ENCODE measurements at regions not wholly inside any gene's neighbourhood (a gene's known extent, or its start where the extent isn't known, plus 50 kb on each side); places are given as distances from the start of the nearest gene placed in this dataset.

DNA sequence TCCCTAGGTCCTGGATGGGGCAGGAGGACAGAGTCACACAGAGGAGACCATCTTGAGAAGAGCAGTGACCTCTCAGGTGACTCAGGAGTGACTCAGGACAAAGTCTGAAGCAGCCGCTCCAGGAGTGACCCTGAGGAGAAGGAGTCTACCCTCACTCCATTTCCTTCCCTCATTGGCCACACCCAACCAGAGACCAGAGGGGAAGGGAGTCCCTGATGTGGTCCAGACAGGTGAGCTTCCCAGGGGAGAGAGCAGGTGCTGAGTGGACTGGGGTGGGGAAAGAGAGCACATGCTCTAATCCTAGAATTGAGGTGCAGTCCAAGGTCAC lies 75.5 kb upstream of the MEDAG start:
- TF ChIP-seq, protein P1, sequence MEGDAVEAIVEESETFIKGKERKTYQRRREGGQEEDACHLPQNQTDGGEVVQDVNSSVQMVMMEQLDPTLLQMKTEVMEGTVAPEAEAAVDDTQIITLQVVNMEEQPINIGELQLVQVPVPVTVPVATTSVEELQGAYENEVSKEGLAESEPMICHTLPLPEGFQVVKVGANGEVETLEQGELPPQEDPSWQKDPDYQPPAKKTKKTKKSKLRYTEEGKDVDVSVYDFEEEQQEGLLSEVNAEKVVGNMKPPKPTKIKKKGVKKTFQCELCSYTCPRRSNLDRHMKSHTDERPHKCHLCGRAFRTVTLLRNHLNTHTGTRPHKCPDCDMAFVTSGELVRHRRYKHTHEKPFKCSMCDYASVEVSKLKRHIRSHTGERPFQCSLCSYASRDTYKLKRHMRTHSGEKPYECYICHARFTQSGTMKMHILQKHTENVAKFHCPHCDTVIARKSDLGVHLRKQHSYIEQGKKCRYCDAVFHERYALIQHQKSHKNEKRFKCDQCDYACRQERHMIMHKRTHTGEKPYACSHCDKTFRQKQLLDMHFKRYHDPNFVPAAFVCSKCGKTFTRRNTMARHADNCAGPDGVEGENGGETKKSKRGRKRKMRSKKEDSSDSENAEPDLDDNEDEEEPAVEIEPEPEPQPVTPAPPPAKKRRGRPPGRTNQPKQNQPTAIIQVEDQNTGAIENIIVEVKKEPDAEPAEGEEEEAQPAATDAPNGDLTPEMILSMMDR (tag by site-specific recombination; IDR thresholded peaks at IDR 0.05) = no peak
- TF ChIP-seq, protein P2, sequence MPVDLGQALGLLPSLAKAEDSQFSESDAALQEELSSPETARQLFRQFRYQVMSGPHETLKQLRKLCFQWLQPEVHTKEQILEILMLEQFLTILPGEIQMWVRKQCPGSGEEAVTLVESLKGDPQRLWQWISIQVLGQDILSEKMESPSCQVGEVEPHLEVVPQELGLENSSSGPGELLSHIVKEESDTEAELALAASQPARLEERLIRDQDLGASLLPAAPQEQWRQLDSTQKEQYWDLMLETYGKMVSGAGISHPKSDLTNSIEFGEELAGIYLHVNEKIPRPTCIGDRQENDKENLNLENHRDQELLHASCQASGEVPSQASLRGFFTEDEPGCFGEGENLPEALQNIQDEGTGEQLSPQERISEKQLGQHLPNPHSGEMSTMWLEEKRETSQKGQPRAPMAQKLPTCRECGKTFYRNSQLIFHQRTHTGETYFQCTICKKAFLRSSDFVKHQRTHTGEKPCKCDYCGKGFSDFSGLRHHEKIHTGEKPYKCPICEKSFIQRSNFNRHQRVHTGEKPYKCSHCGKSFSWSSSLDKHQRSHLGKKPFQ (tag by site-specific recombination; IDR thresholded peaks at IDR 0.05) = no peak
- TF ChIP-seq ZEB2 (tag by site-specific recombination; IDR thresholded peaks at IDR 0.05) = no peak
- TF ChIP-seq, protein P3, sequence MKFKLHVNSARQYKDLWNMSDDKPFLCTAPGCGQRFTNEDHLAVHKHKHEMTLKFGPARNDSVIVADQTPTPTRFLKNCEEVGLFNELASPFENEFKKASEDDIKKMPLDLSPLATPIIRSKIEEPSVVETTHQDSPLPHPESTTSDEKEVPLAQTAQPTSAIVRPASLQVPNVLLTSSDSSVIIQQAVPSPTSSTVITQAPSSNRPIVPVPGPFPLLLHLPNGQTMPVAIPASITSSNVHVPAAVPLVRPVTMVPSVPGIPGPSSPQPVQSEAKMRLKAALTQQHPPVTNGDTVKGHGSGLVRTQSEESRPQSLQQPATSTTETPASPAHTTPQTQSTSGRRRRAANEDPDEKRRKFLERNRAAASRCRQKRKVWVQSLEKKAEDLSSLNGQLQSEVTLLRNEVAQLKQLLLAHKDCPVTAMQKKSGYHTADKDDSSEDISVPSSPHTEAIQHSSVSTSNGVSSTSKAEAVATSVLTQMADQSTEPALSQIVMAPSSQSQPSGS (tag by site-specific recombination; IDR thresholded peaks at IDR 0.05; ENCODE audit: low read depth) = no peak
- TF ChIP-seq, protein P4, sequence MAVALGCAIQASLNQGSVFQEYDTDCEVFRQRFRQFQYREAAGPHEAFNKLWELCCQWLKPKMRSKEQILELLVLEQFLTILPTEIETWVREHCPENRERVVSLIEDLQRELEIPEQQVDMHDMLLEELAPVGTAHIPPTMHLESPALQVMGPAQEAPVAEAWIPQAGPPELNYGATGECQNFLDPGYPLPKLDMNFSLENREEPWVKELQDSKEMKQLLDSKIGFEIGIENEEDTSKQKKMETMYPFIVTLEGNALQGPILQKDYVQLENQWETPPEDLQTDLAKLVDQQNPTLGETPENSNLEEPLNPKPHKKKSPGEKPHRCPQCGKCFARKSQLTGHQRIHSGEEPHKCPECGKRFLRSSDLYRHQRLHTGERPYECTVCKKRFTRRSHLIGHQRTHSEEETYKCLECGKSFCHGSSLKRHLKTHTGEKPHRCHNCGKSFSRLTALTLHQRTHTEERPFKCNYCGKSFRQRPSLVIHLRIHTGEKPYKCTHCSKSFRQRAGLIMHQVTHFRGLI (tag by site-specific recombination; IDR thresholded peaks at IDR 0.05) = no peak
- no peak for TF ChIP-seq ZNF843 (tag by site-specific recombination; IDR thresholded peaks at IDR 0.05)
- no peak for TF ChIP-seq ZXDB (tag by site-specific recombination; IDR thresholded peaks at IDR 0.05)

Data from HEK293 (cell line).